Neural progenitor cell (in vitro differentiated cells): ENCODE measurements at regions not wholly inside any gene's neighbourhood (a gene's known extent, or its start where the extent isn't known, plus 50 kb on each side); places are given as distances from the start of the nearest gene placed in this dataset.

Source experiments
- EZH2phosphoT487 ChIP-seq: fragments of 200-600 bp; sonication (generic); IDR thresholded peaks from 2 replicates; pipeline ENCODE4 v1.6.1; 2017; ENCODE audit warnings: antibody characterized with exemption
- TF ChIP-seq, protein P1 (sequence below): fragments of 200-600 bp; sonication (generic); IDR thresholded peaks from 2 replicates; pipeline ENCODE4 v1.5.1; 2017; ENCODE audit warnings: antibody characterized with exemption, mild to moderate bottlenecking

GRCh38 chr5:91910655-91911054, 527.5 kb upstream of the ARRDC3 start:
- TF ChIP-seq, protein P1, sequence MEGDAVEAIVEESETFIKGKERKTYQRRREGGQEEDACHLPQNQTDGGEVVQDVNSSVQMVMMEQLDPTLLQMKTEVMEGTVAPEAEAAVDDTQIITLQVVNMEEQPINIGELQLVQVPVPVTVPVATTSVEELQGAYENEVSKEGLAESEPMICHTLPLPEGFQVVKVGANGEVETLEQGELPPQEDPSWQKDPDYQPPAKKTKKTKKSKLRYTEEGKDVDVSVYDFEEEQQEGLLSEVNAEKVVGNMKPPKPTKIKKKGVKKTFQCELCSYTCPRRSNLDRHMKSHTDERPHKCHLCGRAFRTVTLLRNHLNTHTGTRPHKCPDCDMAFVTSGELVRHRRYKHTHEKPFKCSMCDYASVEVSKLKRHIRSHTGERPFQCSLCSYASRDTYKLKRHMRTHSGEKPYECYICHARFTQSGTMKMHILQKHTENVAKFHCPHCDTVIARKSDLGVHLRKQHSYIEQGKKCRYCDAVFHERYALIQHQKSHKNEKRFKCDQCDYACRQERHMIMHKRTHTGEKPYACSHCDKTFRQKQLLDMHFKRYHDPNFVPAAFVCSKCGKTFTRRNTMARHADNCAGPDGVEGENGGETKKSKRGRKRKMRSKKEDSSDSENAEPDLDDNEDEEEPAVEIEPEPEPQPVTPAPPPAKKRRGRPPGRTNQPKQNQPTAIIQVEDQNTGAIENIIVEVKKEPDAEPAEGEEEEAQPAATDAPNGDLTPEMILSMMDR, result no peak
- no peak for TF ChIP-seq EZH2phosphoT487
